MM.1S (cell line): ENCODE measurements at regions not wholly inside any gene's neighbourhood (a gene's known extent, or its start where the extent isn't known, plus 50 kb on each side); places are given as distances from the start of the nearest gene placed in this dataset.

Source experiments
- DNase-seq: peaks from one replicate; pipeline ENCODE4 v3.0.0-alpha.2; 2015
- H2AFZ ChIP-seq: fragments of 300-600 bp; sonication (generic); 2 replicates; pipeline ENCODE4 v1.6.0; 2016; ENCODE audit warnings: antibody characterized with exemption, low read length
- H3F3A ChIP-seq: fragments of 300-600 bp; sonication (generic); 2 replicates; pipeline ENCODE4 v1.6.1; 2016; ENCODE audit warnings: mild to moderate bottlenecking, antibody characterized with exemption, low read length, moderate library complexity, mixed read lengths; ENCODE audit not compliant: insufficient read depth
- H3K27ac ChIP-seq: fragments of 300-600 bp; sonication (generic); 2 replicates; pipeline ENCODE4 v1.5.1; 2016; ENCODE audit warnings: mild to moderate bottlenecking, low read length
- H3K27me3 ChIP-seq: fragments of 300-600 bp; sonication (generic); replicated peaks from 2 replicates; pipeline ENCODE4 v1.6.0; 2016; ENCODE audit warnings: low read length; ENCODE audit not compliant: insufficient read depth
- H3K36me3 ChIP-seq: fragments of 300-600 bp; sonication (generic); replicated peaks from 2 replicates; pipeline ENCODE4 v1.6.1; 2016; ENCODE audit warnings: mild to moderate bottlenecking, low read length, mixed read lengths; ENCODE audit not compliant: insufficient read depth
- H3K4me1 ChIP-seq: fragments of 300-600 bp; sonication (generic); 2 replicates; pipeline ENCODE4 v1.6.1; 2016; ENCODE audit warnings: low read length, mixed read lengths
- H3K4me2 ChIP-seq: fragments of 300-600 bp; sonication (generic); 2 replicates; pipeline ENCODE4 v1.6.0; 2016; ENCODE audit warnings: low read depth, low read length
- H3K4me3 ChIP-seq: fragments of 300-600 bp; sonication (generic); 2 replicates; pipeline ENCODE4 v1.5.1; 2016; ENCODE audit warnings: low read length, mixed read lengths
- H3K79me2 ChIP-seq: fragments of 300-600 bp; sonication (generic); 2 replicates; pipeline ENCODE4 v1.6.1; 2016; ENCODE audit warnings: mixed run types, low read length, mixed read lengths
- H3K9ac ChIP-seq: fragments of 300-600 bp; sonication (generic); 2 replicates; pipeline ENCODE4 v1.6.1; 2016; ENCODE audit warnings: low read length, mixed read lengths
- H3K9me2 ChIP-seq: fragments of 300-600 bp; sonication (generic); replicated peaks from 2 replicates; pipeline ENCODE4 v1.6.1; 2016; ENCODE audit warnings: mild to moderate bottlenecking, low read length, mixed read lengths; ENCODE audit not compliant: insufficient read depth
- H3K9me3 ChIP-seq: fragments of 300-600 bp; sonication (generic); replicated peaks from 2 replicates; pipeline ENCODE4 v1.6.1; 2016; ENCODE audit warnings: mild to moderate bottlenecking, low read length, mixed read lengths; ENCODE audit not compliant: insufficient read depth
- H4K20me1 ChIP-seq: fragments of 300-600 bp; sonication (generic); 2 replicates; pipeline ENCODE4 v1.6.1; 2016; ENCODE audit warnings: mild to moderate bottlenecking, low read length, moderate library complexity, mixed read lengths; ENCODE audit not compliant: insufficient read depth
- CTCF ChIP-seq: fragments of 300-600 bp; sonication (generic); IDR thresholded peaks from 2 replicates; pipeline ENCODE4 v1.5.1; 2016; ENCODE audit warnings: antibody characterized with exemption, low read length, mixed read lengths
- EZH2 ChIP-seq: fragments of 300-600 bp; sonication (generic); optimal IDR thresholded peaks from 2 replicates; pipeline ENCODE3; 2017; ENCODE audit warnings: low read depth, mild to moderate bottlenecking, antibody characterized with exemption, low read length, mixed read lengths
- EZH2phosphoT487 ChIP-seq: fragments of 300-600 bp; sonication (generic); IDR thresholded peaks from 2 replicates; pipeline ENCODE4 v1.6.1; 2018; ENCODE audit warnings: antibody characterized with exemption, low read length

GRCh38 chr13:83215627-83216026 lies 666.6 kb downstream of the SLITRK1 start:
- TF ChIP-seq EZH2phosphoT487: no peak
- TF ChIP-seq CTCF: no peak
- TF ChIP-seq EZH2: no peak
- Histone ChIP-seq H4K20me1 (no peaks in the 10 kb centered on the region), H3K36me3 (no peaks in the 10 kb centered on the region), H3K27ac (no peak overlapping the region), H3K4me3 (no peak overlapping the region), H3K4me1 (peaks cover 14% of the 10 kb centered on the region), H3K9me3 (no peaks in the 10 kb centered on the region), H2AFZ (no peak overlapping the region), H3K4me2 (no peak overlapping the region), H3K9ac (no peak overlapping the region), H3K79me2 (no peaks in the 10 kb centered on the region), H3K27me3 (no peaks in the 10 kb centered on the region), H3K9me2 (no peaks in the 10 kb centered on the region), H3F3A (peaks cover 12% of the 10 kb centered on the region)
- DNase-seq: no peak

GRCh38 chr13:83214452-83214851 lies 667.8 kb downstream of the SLITRK1 start:
- Histone ChIP-seq H2AFZ (no peak overlapping the region), H3K4me2 (no peak overlapping the region), H3F3A (peaks cover under 1% of the 10 kb centered on the region; the same call in 1 of the 2 replicates), H3K4me3 (no peak overlapping the region), H3K36me3 (no peaks in the 10 kb centered on the region), H4K20me1 (no peaks in the 10 kb centered on the region), H3K9ac (no peak overlapping the region), H3K27me3 (no peaks in the 10 kb centered on the region), H3K9me3 (no peaks in the 10 kb centered on the region), H3K4me1 (peaks cover 3% of the 10 kb centered on the region; the same call in 1 of the 2 replicates), H3K9me2 (no peaks in the 10 kb centered on the region), H3K79me2 (no peaks in the 10 kb centered on the region), H3K27ac (no peak overlapping the region)
- no peak for TF ChIP-seq EZH2phosphoT487
- TF ChIP-seq EZH2: no peak
- no peak for TF ChIP-seq CTCF
- DNase-seq: no peak

GRCh38 chr13:83211301-83211700 lies 671.0 kb downstream of the SLITRK1 start:
- Histone ChIP-seq H3K9me3 (no peaks in the 10 kb centered on the region), H3K36me3 (no peaks in the 10 kb centered on the region), H3K27me3 (no peaks in the 10 kb centered on the region), H4K20me1 (no peaks in the 10 kb centered on the region), H3K4me3 (no peak overlapping the region), H3K9me2 (no peaks in the 10 kb centered on the region), H3K9ac (no peak overlapping the region), H3K79me2 (no peaks in the 10 kb centered on the region), H3K4me2 (no peak overlapping the region), H2AFZ (no peak overlapping the region), H3K4me1 (no peaks in the 10 kb centered on the region), H3F3A (no peaks in the 10 kb centered on the region), H3K27ac (no peak overlapping the region)
- TF ChIP-seq EZH2 (no peak), EZH2phosphoT487 (no peak), CTCF (no peak)
- no peak for DNase-seq

GRCh38 chr13:83204886-83205285 lies 677.4 kb downstream of the SLITRK1 start:
- H3K9me3 ChIP-seq: no peaks in the 10 kb centered on the region
- no peak for DNase-seq
- no peak overlapping the region for H3K4me2 ChIP-seq
- H2AFZ ChIP-seq: no peak overlapping the region
- H3F3A ChIP-seq: no peaks in the 10 kb centered on the region
- no peaks in the 10 kb centered on the region for H3K9me2 ChIP-seq
- no peaks in the 10 kb centered on the region for H4K20me1 ChIP-seq
- H3K79me2 ChIP-seq: no peaks in the 10 kb centered on the region
- H3K36me3 ChIP-seq: no peaks in the 10 kb centered on the region
- no peak overlapping the region for H3K9ac ChIP-seq
- H3K27me3 ChIP-seq: no peaks in the 10 kb centered on the region
- H3K4me1 ChIP-seq: no peaks in the 10 kb centered on the region
- H3K27ac ChIP-seq: no peak overlapping the region
- TF ChIP-seq CTCF (no peak), EZH2 (no peak), EZH2phosphoT487 (no peak)
- H3K4me3 ChIP-seq: no peak overlapping the region
